ENCODE measurements at regions not wholly inside any gene's neighbourhood (a gene's known extent, or its start where the extent isn't known, plus 50 kb on each side); places are given as distances from the start of the nearest gene placed in this dataset.

GRCh38 chr2:142398212-142398611 lies 267.4 kb upstream of the LRP1B start:
- no peak overlapping the region for H3K4me3 ChIP-seq (replicated peaks in 1 of 3; ENCODE audit: insufficient read depth in 1 of 3, low read depth in 1 of 3, low read length in 3 of 3)
- H3K9me3 ChIP-seq (replicated peaks; ENCODE audit: control insufficient read depth, insufficient read depth, low read length) = no peaks in the 10 kb centered on the region
- intact Hi-C loops (cut with micrococcal nuclease) (no loop called here), dilution Hi-C loops (cut with MboI; ENCODE audit: extremely low pct_ligation_motif_present, low sequenced_read_pairs) (no loop called here)
- H3K27me3 ChIP-seq (ENCODE audit: control insufficient read depth in 2 of 2, insufficient read depth in 2 of 2, low read length in 2 of 2) = no peaks in the 10 kb centered on the region
- peaks cover 2% of the 10 kb centered on the region for H3K9me1 ChIP-seq (replicated peaks; ENCODE audit: control insufficient read depth, extremely low read depth, insufficient read depth, low read length)
- BruUV-seq (replicated peaks) = no TSS peak
- H3K4me1 ChIP-seq (ENCODE audit: control insufficient read depth, extremely low read depth, insufficient read depth, low read length) = no peaks in the 10 kb centered on the region
- H3K4me2 ChIP-seq (ENCODE audit: insufficient read depth, low read length) = no peak overlapping the region
- TF ChIP-seq MAX (IDR thresholded peaks at IDR 0.05; ENCODE audit: insufficient read depth, insufficient read length) = no peak
- no peak for TF ChIP-seq POLR2A (IDR thresholded peaks at IDR 0.05; ENCODE audit: low read depth, low read length)
- no peak for TF ChIP-seq POLR2AphosphoS5 (IDR thresholded peaks at IDR 0.05; ENCODE audit: insufficient read depth, low read depth, low read length)
- TF ChIP-seq MYC (IDR thresholded peaks at IDR 0.05; ENCODE audit: low read depth, low read length) = no peak
- DNase-seq (ENCODE audit: low read depth, low spot score) = no peak
- no peaks in the 10 kb centered on the region for H3K79me2 ChIP-seq (ENCODE audit: control insufficient read depth, insufficient read depth, low read length)
- no peaks in the 10 kb centered on the region for H3K36me3 ChIP-seq (ENCODE audit: control insufficient read depth in 2 of 2, extremely low read depth in 1 of 2, insufficient read depth in 2 of 2, low read length in 2 of 2)
- ChIA-PET CTCF (no interaction called here), POLR2A (no interaction called here)
- H3K27ac ChIP-seq (ENCODE audit: insufficient read depth, low read depth, low read length) = no peak overlapping the region
- H3K9ac ChIP-seq (replicated peaks; ENCODE audit: extremely low read depth, insufficient read depth, low read length) = no peak overlapping the region
- no peaks in the 10 kb centered on the region for H4K20me1 ChIP-seq (replicated peaks; ENCODE audit: control insufficient read depth, extremely low read depth, insufficient read depth, low read length)
- no peak overlapping the region for H2AFZ ChIP-seq (ENCODE audit: low read depth, low read length)
- FAIRE-seq = no peak

GRCh38 chr2:142395291-142395690 lies 264.5 kb upstream of the LRP1B start:
- H3K27me3 ChIP-seq (ENCODE audit: control insufficient read depth in 2 of 2, insufficient read depth in 2 of 2, low read length in 2 of 2) = no peaks in the 10 kb centered on the region
- H3K9me1 ChIP-seq (replicated peaks; ENCODE audit: control insufficient read depth, extremely low read depth, insufficient read depth, low read length) = peaks cover 2% of the 10 kb centered on the region
- H3K9ac ChIP-seq (replicated peaks; ENCODE audit: extremely low read depth, insufficient read depth, low read length) = no peak overlapping the region
- H3K36me3 ChIP-seq (ENCODE audit: control insufficient read depth in 2 of 2, extremely low read depth in 1 of 2, insufficient read depth in 2 of 2, low read length in 2 of 2) = no peaks in the 10 kb centered on the region
- ChIA-PET POLR2A (no interaction called here), CTCF (no interaction called here)
- no peak for TF ChIP-seq FOS (IDR thresholded peaks at IDR 0.05; ENCODE audit: borderline replicate concordance, insufficient read depth, low read length)
- no peaks in the 10 kb centered on the region for H3K79me2 ChIP-seq (ENCODE audit: control insufficient read depth, insufficient read depth, low read length)
- no TSS peak for BruUV-seq (replicated peaks)
- no peak overlapping the region for H3K4me2 ChIP-seq (ENCODE audit: insufficient read depth, low read length)
- H3K4me3 ChIP-seq (replicated peaks in 1 of 3; ENCODE audit: insufficient read depth in 1 of 3, low read depth in 1 of 3, low read length in 3 of 3) = no peak overlapping the region
- H3K4me1 ChIP-seq (ENCODE audit: control insufficient read depth, extremely low read depth, insufficient read depth, low read length) = no peaks in the 10 kb centered on the region
- no peak for DNase-seq (ENCODE audit: low read depth, low spot score)
- H4K20me1 ChIP-seq (replicated peaks; ENCODE audit: control insufficient read depth, extremely low read depth, insufficient read depth, low read length) = no peaks in the 10 kb centered on the region
- H2AFZ ChIP-seq (ENCODE audit: low read depth, low read length) = no peak overlapping the region
- no peak for FAIRE-seq
- H3K9me3 ChIP-seq (replicated peaks; ENCODE audit: control insufficient read depth, insufficient read depth, low read length) = no peaks in the 10 kb centered on the region
- H3K27ac ChIP-seq (ENCODE audit: insufficient read depth, low read depth, low read length) = no peak overlapping the region
- intact Hi-C loops (cut with micrococcal nuclease) = no loop called here
- dilution Hi-C loops (cut with MboI; ENCODE audit: extremely low pct_ligation_motif_present, low sequenced_read_pairs) = no loop called here

Measured in endothelial cell of umbilical vein (primary cell).